Skin epidermis (tissue), 12 donors: ENCODE measurements at regions not wholly inside any gene's neighbourhood (a gene's known extent, or its start where the extent isn't known, plus 50 kb on each side); places are given as distances from the start of the nearest gene placed in this dataset.

Source experiments
- H3K27ac ChIP-seq, 21 experiments: fragments of 200-600 bp; sonication (generic) in 11 of 21; one replicate each; pipeline ENCODE4 v1.5.0; 2020; ENCODE audit warnings: mild to moderate bottlenecking in 3 of 21, inconsistent platforms in 2 of 21, moderate library complexity in 2 of 21
- H3K4me3 ChIP-seq, 7 experiments: fragments of 200-600 bp; sonication (generic) in 2 of 7; one replicate each; pipeline ENCODE4 v1.5.0; 2020; ENCODE audit warnings: inconsistent platforms in 2 of 7, mild to moderate bottlenecking in 2 of 7, moderate library complexity in 1 of 7

DNA sequence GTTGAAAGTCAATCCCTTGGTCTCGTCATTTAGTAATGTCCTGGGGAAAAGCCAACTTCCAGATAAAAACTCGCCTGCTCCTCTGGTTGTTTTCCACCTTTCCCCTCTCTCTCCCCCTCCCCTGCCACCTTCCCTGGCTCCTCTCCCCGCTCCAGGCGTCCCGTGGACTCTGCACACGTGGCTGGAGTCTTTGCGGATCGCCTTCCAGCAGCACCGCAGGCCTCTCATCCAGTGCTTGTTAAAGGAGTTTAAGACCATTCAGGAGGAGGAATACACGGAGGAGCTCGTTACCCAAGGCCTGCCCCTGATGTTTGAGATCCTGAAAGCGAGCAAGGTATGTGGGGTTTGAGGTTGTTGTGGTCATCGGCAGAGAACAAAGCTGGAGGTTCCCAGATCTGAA is 65.8 kb upstream of the PWP1 start:
- H3K27ac ChIP-seq = no peak overlapping the region
- no peak overlapping the region for H3K4me3 ChIP-seq

GRCh38 chr12:107622001-107622400 is 63.6 kb upstream of the PWP1 start:
- no peak overlapping the region for H3K27ac ChIP-seq
- H3K4me3 ChIP-seq = no peak overlapping the region

DNA sequence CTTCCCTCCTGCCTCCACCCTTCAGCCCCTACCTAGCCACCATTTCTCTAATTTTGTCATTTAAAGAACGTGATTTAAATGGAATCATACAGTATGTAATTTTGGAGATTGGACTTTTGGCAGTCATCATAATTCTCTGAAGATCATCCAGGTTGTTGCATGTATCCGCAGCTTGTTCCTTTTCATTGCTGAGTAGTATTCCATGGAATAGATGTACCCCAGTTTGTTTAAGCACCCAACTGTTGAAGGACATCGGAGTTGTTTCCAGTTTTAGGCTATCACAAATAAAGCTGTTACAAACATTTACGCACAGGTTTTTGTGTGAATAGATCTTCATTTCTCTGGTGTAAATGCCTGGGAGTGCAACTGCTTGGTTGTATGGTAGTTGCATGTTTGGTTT is 61.1 kb upstream of the PWP1 start:
- Histone ChIP-seq H3K4me3 (no peak overlapping the region), H3K27ac (no peak overlapping the region)

DNA sequence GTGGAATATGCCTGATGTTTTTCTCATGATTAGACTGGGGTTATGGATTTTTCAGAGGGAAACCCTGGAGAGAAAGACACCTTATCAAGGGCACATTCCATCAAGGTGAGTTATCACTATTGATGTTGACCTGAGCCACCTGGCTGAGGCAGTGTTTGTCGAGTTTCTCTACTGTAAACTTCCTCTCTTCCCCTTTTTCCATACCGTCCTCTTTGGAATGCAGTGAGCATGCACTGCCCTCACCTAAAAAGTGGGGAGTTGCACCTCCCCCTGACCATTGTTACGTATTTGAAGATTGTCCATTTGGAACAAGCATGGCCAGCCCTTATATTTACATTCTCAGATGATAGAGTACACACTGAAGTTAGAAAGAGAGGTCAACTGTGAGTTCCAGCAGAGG is 53.9 kb upstream of the PWP1 start:
- Histone ChIP-seq H3K4me3 (no peak overlapping the region), H3K27ac (no peak overlapping the region)

- Histone ChIP-seq H3K4me3 (no peak overlapping the region), H3K27ac (no peak overlapping the region)
Measured at GRCh38 chr12:107632246-107632645, 53.4 kb upstream of the PWP1 start.

GRCh38 chr12:107634530-107634929 is 51.1 kb upstream of the PWP1 start:
- H3K4me3 ChIP-seq = no peak overlapping the region
- no peak overlapping the region for H3K27ac ChIP-seq

- H3K27ac ChIP-seq = no peak overlapping the region
- no peak overlapping the region for H3K4me3 ChIP-seq
Measured at GRCh38 chr12:107635139-107635538, 50.5 kb upstream of the PWP1 start.
